GM12878 (cell line): ENCODE measurements at regions not wholly inside any gene's neighbourhood (a gene's known extent, or its start where the extent isn't known, plus 50 kb on each side); places are given as distances from the start of the nearest gene placed in this dataset.

Source experiments
- ATAC-seq: fragments of 200-7000 bp; cut with Tn5 transposase; 3 replicates; pipeline ENCODE4 v1.9.1; 2020; ENCODE audit warnings: mild to moderate bottlenecking, moderate library complexity
- BruUV-seq: library from RNA; stranded (reverse); fragments of 400-500 nt; replicated peaks from 2 replicates; lab custom pipeline; 2021; lab: Mats Ljungman, UMichigan
- CTCF ChIA-PET: fragments of 300-600 bp; sonication (Branson Sonifier 250); formaldehyde crosslinking; extraction: SDS; loops from one replicate; lab custom pipeline; 2021; ENCODE audit warnings: inconsistent platforms; lab: Yijun Ruan, JAX
- POLR2A ChIA-PET: fragments of 350-600 bp; formaldehyde crosslinking; extraction: SDS; loops from one replicate; lab custom pipeline; 2021; ENCODE audit warnings: inconsistent platforms; lab: Charles Lee
- RAD21 ChIA-PET: fragments of 300-600 bp; sonication (Branson Sonifier 250); formaldehyde crosslinking; loops from one replicate; lab custom pipeline; 2023; ENCODE audit warnings: antibody characterized with exemption; ENCODE audit not compliant: unreplicated experiment; lab: Charles Lee
- SMC1A ChIA-PET: fragments of 300-600 bp; sonication (Branson Sonifier 250); formaldehyde crosslinking; loops from one replicate; lab custom pipeline; 2023; ENCODE audit not compliant: unreplicated experiment, uncharacterized antibody; lab: Charles Lee
- DNase-seq: peaks from one replicate; pipeline ENCODE4 v3.0.0-alpha.2; 2011; ENCODE audit warnings: low read depth, low spot score
- FAIRE-seq: peaks from 3 replicates; lab custom pipeline; 2011; peaks lifted over from hg19 to GRCh38; lab: Jason Lieb, UNC
- H2AFZ ChIP-seq: 2 replicates; pipeline ENCODE4 v1.6.0; 2011; ENCODE audit warnings: low read depth, low read length, control low read depth; ENCODE audit not compliant: control insufficient read depth
- H3K27ac ChIP-seq: 2 replicates; pipeline ENCODE4 v1.5.1; 2011; ENCODE audit warnings: control low read depth; ENCODE audit not compliant: control insufficient read depth, insufficient read depth
- H3K27me3 ChIP-seq, 2 experiments: replicated peaks in 1 of 2; 2 replicates each; pipeline versions ENCODE4 v1.6.0 to v1.6.1; 2011; ENCODE audit warnings: low read length in 1 of 2; ENCODE audit not compliant: control insufficient read depth in 2 of 2, insufficient read depth in 2 of 2
- H3K36me3 ChIP-seq, 2 experiments: 2 replicates each; pipeline ENCODE4 v1.5.1; 2011; ENCODE audit warnings: low read length in 1 of 2; ENCODE audit not compliant: control insufficient read depth in 2 of 2, insufficient read depth in 2 of 2
- H3K4me1 ChIP-seq: 2 replicates; pipeline ENCODE4 v1.6.1; 2011; ENCODE audit warnings: mild to moderate bottlenecking, low read length, moderate library complexity, mixed read lengths; ENCODE audit not compliant: control insufficient read depth, insufficient read depth
- H3K4me2 ChIP-seq: 2 replicates; pipeline ENCODE4 v1.6.0; 2011; ENCODE audit warnings: control low read depth; ENCODE audit not compliant: control insufficient read depth, insufficient read depth
- H3K4me3 ChIP-seq: fragments of 200-600 bp; sonication (generic); 2 replicates; pipeline ENCODE4 v1.5.1; 2016
- H3K79me2 ChIP-seq: 2 replicates; pipeline ENCODE4 v1.6.0; 2011; ENCODE audit warnings: low read length; ENCODE audit not compliant: control insufficient read depth, insufficient read depth
- H3K9ac ChIP-seq: 2 replicates; pipeline ENCODE4 v1.8.0; 2011; ENCODE audit warnings: low read length, control low read depth, mixed read lengths; ENCODE audit not compliant: control insufficient read depth, insufficient read depth
- H3K9me3 ChIP-seq: replicated peaks from 3 replicates; pipeline ENCODE4 v1.5.1; 2011; ENCODE audit warnings: mild to moderate bottlenecking, low read length; ENCODE audit not compliant: control insufficient read depth, insufficient read depth
- H4K20me1 ChIP-seq: 2 replicates; pipeline ENCODE4 v1.6.0; 2011; ENCODE audit not compliant: control insufficient read depth, insufficient read depth
- CBX3 ChIP-seq: fragments of 200-600 bp; sonication (generic); IDR thresholded peaks from 2 replicates; pipeline ENCODE4 v1.6.1; 2016; ENCODE audit warnings: low read depth, borderline replicate concordance
- IRF4 ChIP-seq: IDR thresholded peaks from 2 replicates; pipeline ENCODE4 v1.6.1; 2011; ENCODE audit warnings: low read depth, low read length
- IRF5 ChIP-seq: fragments of 450-650 bp; IDR thresholded peaks from 2 replicates; pipeline ENCODE4 v1.6.1; 2017; ENCODE audit warnings: borderline replicate concordance
- KLF5 ChIP-seq: fragments of 450-650 bp; IDR thresholded peaks from 2 replicates; pipeline ENCODE4 v1.6.1; 2014; ENCODE audit warnings: mild to moderate bottlenecking; ENCODE audit not compliant: partially characterized antibody
- NR2C1 ChIP-seq: fragments of 450-650 bp; IDR thresholded peaks from 2 replicates; pipeline ENCODE4 v1.6.1; 2017; ENCODE audit warnings: antibody characterized with exemption, mild to moderate bottlenecking, moderate library complexity
- PML ChIP-seq: IDR thresholded peaks from 2 replicates; pipeline ENCODE4 v1.6.1; 2012; ENCODE audit warnings: low read length, inconsistent platforms
- RUNX3 ChIP-seq: IDR thresholded peaks from 2 replicates; pipeline ENCODE4 v1.6.1; 2012; ENCODE audit warnings: low read length, inconsistent platforms
- SIX5 ChIP-seq: IDR thresholded peaks from 2 replicates; pipeline ENCODE4 v1.6.1; 2011; ENCODE audit warnings: mild to moderate bottlenecking, low read depth, low read length, moderate library complexity; ENCODE audit not compliant: severe bottlenecking
- SREBF2 ChIP-seq: IDR thresholded peaks from 2 replicates; pipeline ENCODE4 v1.6.1; 2012; ENCODE audit warnings: mild to moderate bottlenecking, low read length
- TBL1XR1 ChIP-seq: IDR thresholded peaks from 2 replicates; pipeline ENCODE4 v1.6.1; 2012; ENCODE audit warnings: low read depth, low read length, improper control_type of control experiment
- TCF12 ChIP-seq: IDR thresholded peaks from 2 replicates; pipeline ENCODE4 v1.6.1; 2011; ENCODE audit warnings: low read depth, mild to moderate bottlenecking, low read length
- WGBS: methylation state at CpG from one replicate; pipeline ENCODE4 v1.1.6; 2016; ENCODE audit warnings: low lambda C conversion rate; ENCODE audit not compliant: insufficient replicate concordance, insufficient coverage; ENCODE audit errors: missing lambda C conversion rate; 5-methylcytosine and 5-hydroxymethylcytosine counted together
- in situ Hi-C: fragments of 300-500 bp; cut with MboI; formaldehyde crosslinking; loops from 9 replicates; pipeline ENCODE4 v1.14.3; 2018; ENCODE audit warnings: mixed read lengths
- intact Hi-C: fragments of 100-400 bp; cut with micrococcal nuclease; formaldehyde crosslinking; loops from one replicate; pipeline ENCODE4 v1.14.2; 2022; ENCODE audit not compliant: unreplicated experiment
- TF ChIP-seq, protein P1 (sequence below): fragments of 450-650 bp; IDR thresholded peaks from 2 replicates; pipeline ENCODE4 v1.6.1; 2016; ENCODE audit warnings: mild to moderate bottlenecking

DNA sequence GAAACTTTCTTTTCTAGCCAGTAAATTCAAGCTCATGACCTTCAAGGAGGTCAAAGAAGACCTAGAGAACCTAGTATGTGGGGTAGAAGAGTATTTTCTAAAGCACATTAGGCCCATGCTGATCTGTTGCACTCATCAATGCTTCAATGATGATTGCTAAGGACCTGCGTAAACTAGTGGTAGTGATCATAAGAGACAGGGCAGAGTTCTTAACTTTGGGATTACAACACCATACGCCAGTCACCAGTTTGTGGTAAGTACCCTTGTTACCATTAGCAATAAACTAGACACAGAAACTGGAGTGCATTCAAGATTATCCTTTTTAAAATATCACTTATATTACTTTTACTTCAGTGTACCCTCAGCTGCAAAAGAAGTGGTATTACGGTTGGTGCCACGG lies 490.3 kb downstream of the BUD13 start:
- BruUV-seq: no TSS peak
- no peak for FAIRE-seq
- no peak for ATAC-seq
- Histone ChIP-seq H3K4me1 (no peaks in the 10 kb centered on the region), H3K9me3 (no peaks in the 10 kb centered on the region), H3K27me3 (no peaks in the 10 kb centered on the region), H3K4me2 (no peak overlapping the region), H3K79me2 (no peaks in the 10 kb centered on the region), H3K4me3 (no peak overlapping the region), H3K36me3 (no peaks in the 10 kb centered on the region), H2AFZ (no peak overlapping the region), H3K27ac (no peak overlapping the region), H3K9ac (no peak overlapping the region), H4K20me1 (no peaks in the 10 kb centered on the region)
- ChIA-PET POLR2A (no interaction called here), RAD21 (no interaction called here), SMC1A (interaction anchor here (1.4 kb wide), 1 partner anchor 14 kb away, joined by 3 read pairs; no protein-coding TSS in a partner anchor), CTCF (interaction anchor here (0.6 to 1.6 kb wide), 2 partner anchors 409 to 609 kb away, joined by 3 to 5 read pairs; no protein-coding TSS in a partner anchor)
- TF ChIP-seq, protein P1, sequence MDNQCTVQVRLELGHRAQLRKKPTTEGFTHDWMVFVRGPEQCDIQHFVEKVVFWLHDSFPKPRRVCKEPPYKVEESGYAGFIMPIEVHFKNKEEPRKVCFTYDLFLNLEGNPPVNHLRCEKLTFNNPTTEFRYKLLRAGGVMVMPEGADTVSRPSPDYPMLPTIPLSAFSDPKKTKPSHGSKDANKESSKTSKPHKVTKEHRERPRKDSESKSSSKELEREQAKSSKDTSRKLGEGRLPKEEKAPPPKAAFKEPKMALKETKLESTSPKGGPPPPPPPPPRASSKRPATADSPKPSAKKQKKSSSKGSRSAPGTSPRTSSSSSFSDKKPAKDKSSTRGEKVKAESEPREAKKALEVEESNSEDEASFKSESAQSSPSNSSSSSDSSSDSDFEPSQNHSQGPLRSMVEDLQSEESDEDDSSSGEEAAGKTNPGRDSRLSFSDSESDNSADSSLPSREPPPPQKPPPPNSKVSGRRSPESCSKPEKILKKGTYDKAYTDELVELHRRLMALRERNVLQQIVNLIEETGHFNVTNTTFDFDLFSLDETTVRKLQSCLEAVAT: no peak
- TF ChIP-seq NR2C1 (no peak), KLF5 (no peak), SIX5 (no peak), TBL1XR1 (no peak), PML (no peak), RUNX3 (no peak), TCF12 (no peak), IRF5 (no peak), CBX3 (no peak), SREBF2 (no peak), IRF4 (no peak)
- in situ Hi-C loops (no loop called here), intact Hi-C loops (no loop called here)
- WGBS: 73% methylated on average over 4 of the region's 4 CpGs
- DNase-seq: no peak
